Trophoblast cell (in vitro differentiated cells and primary cell): ENCODE measurements at regions not wholly inside any gene's neighbourhood (a gene's known extent, or its start where the extent isn't known, plus 50 kb on each side); places are given as distances from the start of the nearest gene placed in this dataset.

ENCODE experiments used
- DNase-seq, 2 donors: peaks; one replicate each; pipeline ENCODE4 v3.0.0-alpha.2; 2016
- H2AFZ ChIP-seq: 2 replicates; pipeline ENCODE4 v1.6.1; 2013; ENCODE audit warnings: low read length, moderate library complexity, mild to moderate bottlenecking; ENCODE audit not compliant: insufficient read depth, poor library complexity
- H2AK5ac ChIP-seq: 2 replicates; pipeline ENCODE4 v1.6.1; 2013; ENCODE audit warnings: mild to moderate bottlenecking, low read length
- H2BK120ac ChIP-seq: 2 replicates; pipeline ENCODE4 v1.6.1; 2013; ENCODE audit warnings: low read length, mild to moderate bottlenecking, moderate library complexity; ENCODE audit not compliant: insufficient read depth, poor library complexity
- H2BK12ac ChIP-seq: 2 replicates; pipeline ENCODE4 v1.6.1; 2013; ENCODE audit warnings: mild to moderate bottlenecking, low read length, moderate library complexity
- H2BK5ac ChIP-seq: 2 replicates; pipeline ENCODE4 v1.6.1; 2013; ENCODE audit warnings: low read length, low read depth, moderate library complexity, mild to moderate bottlenecking; ENCODE audit not compliant: poor library complexity
- H3K14ac ChIP-seq: 2 replicates; pipeline ENCODE4 v1.6.1; 2013; ENCODE audit warnings: mild to moderate bottlenecking, low read length
- H3K18ac ChIP-seq: 2 replicates; pipeline ENCODE4 v1.6.1; 2013; ENCODE audit warnings: mild to moderate bottlenecking, low read length
- H3K23ac ChIP-seq: 2 replicates; pipeline ENCODE4 v1.6.1; 2013; ENCODE audit warnings: low read length
- H3K27ac ChIP-seq: 2 replicates; pipeline ENCODE4 v1.5.1; 2013; ENCODE audit warnings: low read depth, mild to moderate bottlenecking, inconsistent platforms, low read length, moderate library complexity
- H3K27me3 ChIP-seq: 2 replicates; pipeline ENCODE4 v1.6.1; 2013; ENCODE audit warnings: inconsistent platforms, mild to moderate bottlenecking, low read length, moderate library complexity; ENCODE audit not compliant: insufficient read depth
- H3K36me3 ChIP-seq, 2 experiments: 1 replicate in 1 of 2; 2 replicates in 1 of 2; pipeline ENCODE4 v1.6.1; 2013; ENCODE audit warnings: low read length in 2 of 2, mild to moderate bottlenecking in 2 of 2, moderate library complexity in 1 of 2; ENCODE audit not compliant: insufficient read depth in 2 of 2, control insufficient read depth in 1 of 2
- H3K4ac ChIP-seq: 2 replicates; pipeline ENCODE4 v1.6.1; 2013; ENCODE audit warnings: low read depth, mild to moderate bottlenecking, low read length, moderate library complexity
- H3K4me1 ChIP-seq, 2 experiments: 1 replicate in 1 of 2; 2 replicates in 1 of 2; pipeline ENCODE4 v1.6.1; 2013; ENCODE audit warnings: low read length in 2 of 2, mild to moderate bottlenecking in 2 of 2, moderate library complexity in 1 of 2; ENCODE audit not compliant: insufficient read depth in 2 of 2, control insufficient read depth in 1 of 2
- H3K4me2 ChIP-seq: 2 replicates; pipeline ENCODE4 v1.6.1; 2013; ENCODE audit warnings: inconsistent platforms, mild to moderate bottlenecking, low read length, moderate library complexity
- H3K4me3 ChIP-seq: 2 replicates; pipeline ENCODE4 v1.5.1; 2013; ENCODE audit warnings: mild to moderate bottlenecking, low read depth, low read length, inconsistent platforms
- H3K79me1 ChIP-seq: one replicate; pipeline ENCODE4 v1.6.1; 2013; ENCODE audit warnings: low read length
- H3K79me2 ChIP-seq: 2 replicates; pipeline ENCODE4 v1.6.1; 2013; ENCODE audit warnings: low read length, mild to moderate bottlenecking; ENCODE audit not compliant: control insufficient read depth, insufficient read depth, poor library complexity
- H3K9ac ChIP-seq: 2 replicates; pipeline ENCODE4 v1.6.1; 2013; ENCODE audit warnings: mild to moderate bottlenecking, low read length
- H3K9me3 ChIP-seq: 2 replicates; pipeline ENCODE4 v1.6.1; 2013; ENCODE audit warnings: low read depth, mild to moderate bottlenecking, control low read depth, inconsistent platforms, low read length; ENCODE audit not compliant: insufficient read depth
- H4K12ac ChIP-seq: 2 replicates; pipeline ENCODE4 v1.6.1; 2013; ENCODE audit warnings: low read depth, mild to moderate bottlenecking, low read length, moderate library complexity
- H4K8ac ChIP-seq: 2 replicates; pipeline ENCODE4 v1.6.1; 2013; ENCODE audit warnings: low read depth, mild to moderate bottlenecking, low read length, moderate library complexity
- H4K91ac ChIP-seq: one replicate; pipeline ENCODE4 v1.6.1; 2013; ENCODE audit warnings: low read depth, mild to moderate bottlenecking, low read length, moderate library complexity
- WGBS: extraction: QIAGEN DNeasy Blood & Tissue Kit; methylation state at CpG from one replicate; pipeline ENCODE4 v1.1.7; 2013; ENCODE audit warnings: missing lambda C conversion rate; ENCODE audit not compliant: insufficient read length, insufficient coverage; ENCODE audit errors: extremely low coverage; 5-methylcytosine and 5-hydroxymethylcytosine counted together

DNA sequence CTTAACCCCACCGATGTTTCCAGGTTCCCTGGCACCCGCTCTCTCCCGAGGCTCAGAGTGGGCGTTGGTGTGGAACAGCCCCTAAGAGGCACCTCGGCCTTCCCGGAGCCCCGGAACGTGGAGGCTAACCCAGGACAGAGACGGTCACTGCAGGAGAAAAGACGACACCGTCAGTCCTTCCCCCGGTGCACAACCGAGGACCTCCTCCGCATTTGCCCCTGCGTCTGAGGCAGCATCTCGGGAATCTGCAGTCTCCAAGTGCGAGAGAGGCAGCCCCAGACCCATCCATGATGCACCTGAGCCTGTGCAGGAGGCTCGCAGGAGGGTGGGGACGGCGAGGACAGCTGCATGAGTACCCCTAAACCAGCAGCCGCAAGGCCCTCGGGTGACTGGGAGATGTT lies 204.9 kb upstream of the SALL3 start:
- no CpG with 5 or more reads among the region's 22 CpGs for WGBS
- Histone ChIP-seq H2BK120ac (no peak overlapping the region), H2AFZ (no peak overlapping the region), H3K36me3 (no peaks in the 10 kb centered on the region), H4K12ac (no peak overlapping the region), H3K27me3 (no peaks in the 10 kb centered on the region), H3K4ac (no peak overlapping the region), H3K23ac (no peak overlapping the region), H4K8ac (no peak overlapping the region), H3K79me2 (no peaks in the 10 kb centered on the region), H3K4me3 (no peak overlapping the region), H3K4me1 (peaks cover 0 to 5% of the 10 kb centered on the region in 2 experiments), H4K91ac (no peak overlapping the region), H3K79me1 (no peaks in the 10 kb centered on the region), H3K14ac (no peak overlapping the region), H2AK5ac (no peak overlapping the region), H2BK12ac (no peak overlapping the region), H3K9me3 (peaks cover 2% of the 10 kb centered on the region), H2BK5ac (no peak overlapping the region), H3K9ac (no peak overlapping the region), H3K27ac (no peak overlapping the region), H3K4me2 (no peak overlapping the region), H3K18ac (no peak overlapping the region)
- DNase-seq: no peak

DNA sequence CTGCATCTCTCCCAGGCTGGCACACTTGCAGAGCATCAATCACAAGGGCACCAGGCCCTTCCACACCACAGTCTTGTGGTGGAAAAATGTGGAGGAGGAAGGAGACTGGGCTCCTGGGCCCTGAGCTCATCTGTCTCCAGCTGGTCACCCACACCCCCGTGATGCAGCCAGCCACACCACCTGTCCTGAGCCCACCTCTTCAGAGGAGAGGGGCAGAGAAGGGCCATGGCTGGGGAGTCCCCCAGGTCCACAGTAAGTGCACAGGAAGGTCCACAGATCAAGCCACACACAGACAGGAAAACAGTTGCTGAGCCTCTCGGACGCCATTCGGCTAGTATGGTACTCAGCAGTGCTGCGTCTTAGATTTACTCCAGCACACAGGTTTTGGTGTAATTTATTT lies 203.5 kb upstream of the SALL3 start:
- Histone ChIP-seq H2BK120ac (no peak overlapping the region), H3K4me2 (no peak overlapping the region), H3K36me3 (no peaks in the 10 kb centered on the region), H3K9ac (no peak overlapping the region), H3K14ac (no peak overlapping the region), H4K8ac (no peak overlapping the region), H2BK12ac (no peak overlapping the region), H3K18ac (no peak overlapping the region), H3K79me2 (no peaks in the 10 kb centered on the region), H4K91ac (no peak overlapping the region), H2AK5ac (no peak overlapping the region), H4K12ac (no peak overlapping the region), H3K27me3 (no peaks in the 10 kb centered on the region), H2AFZ (no peak overlapping the region), H3K4ac (no peak overlapping the region), H3K23ac (no peak overlapping the region), H3K9me3 (peaks cover 2% of the 10 kb centered on the region), H3K27ac (no peak overlapping the region), H3K4me3 (no peak overlapping the region), H2BK5ac (no peak overlapping the region), H3K79me1 (no peaks in the 10 kb centered on the region), H3K4me1 (peaks cover 0 to 5% of the 10 kb centered on the region in 2 experiments)
- WGBS: no CpG with 5 or more reads among the region's 5 CpGs
- DNase-seq: no peak

DNA sequence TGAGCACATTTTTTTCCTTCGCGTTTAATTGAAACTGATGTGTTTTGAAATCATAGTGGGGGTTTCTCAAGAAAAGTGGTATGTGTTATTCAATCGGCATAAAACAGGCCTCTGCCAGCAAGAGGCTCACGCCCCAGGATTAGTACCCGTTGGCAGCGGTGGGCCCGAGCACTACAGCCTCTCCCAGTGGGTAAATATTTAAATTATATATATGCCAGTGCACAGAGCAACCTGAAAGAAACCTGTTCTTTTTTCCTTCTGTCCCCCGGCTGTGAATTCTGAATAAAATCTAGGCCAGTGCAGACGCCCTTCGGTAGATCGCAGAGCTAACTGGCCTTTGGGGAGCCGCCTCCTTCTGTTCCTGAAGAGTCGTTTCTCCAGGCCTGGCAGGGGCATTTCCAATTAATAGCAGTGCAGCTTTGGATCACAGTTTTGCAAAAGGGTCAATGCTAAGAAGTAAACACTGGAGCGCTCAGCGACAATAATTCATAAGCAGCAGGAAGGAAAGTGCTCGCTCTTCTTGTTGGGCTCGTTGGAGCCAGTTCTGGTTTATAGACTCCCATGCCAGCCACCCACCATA lies 202.8 kb upstream of the SALL3 start:
- no CpG with 5 or more reads among the region's 17 CpGs for WGBS
- H3K9ac ChIP-seq: no peak overlapping the region
- no peak overlapping the region for H3K23ac ChIP-seq
- no peak overlapping the region for H2BK120ac ChIP-seq
- H3K27ac ChIP-seq: no peak overlapping the region
- H3K4me1 ChIP-seq: peaks cover 0 to 5% of the 10 kb centered on the region in 2 experiments
- H3K79me1 ChIP-seq: no peaks in the 10 kb centered on the region
- no peak overlapping the region for H3K14ac ChIP-seq
- H4K8ac ChIP-seq: no peak overlapping the region
- H3K9me3 ChIP-seq: peaks cover under 1% of the 10 kb centered on the region
- no peaks in the 10 kb centered on the region for H3K27me3 ChIP-seq
- no peak overlapping the region for H3K4me2 ChIP-seq
- no peaks in the 10 kb centered on the region for H3K79me2 ChIP-seq
- H4K12ac ChIP-seq: no peak overlapping the region
- H4K91ac ChIP-seq: no peak overlapping the region
- H3K36me3 ChIP-seq: no peaks in the 10 kb centered on the region
- H2BK5ac ChIP-seq: no peak overlapping the region
- no peak for DNase-seq
- no peak overlapping the region for H2BK12ac ChIP-seq
- H2AFZ ChIP-seq: no peak overlapping the region
- no peak overlapping the region for H3K4me3 ChIP-seq
- no peak overlapping the region for H2AK5ac ChIP-seq
- H3K18ac ChIP-seq: no peak overlapping the region
- no peak overlapping the region for H3K4ac ChIP-seq

DNA sequence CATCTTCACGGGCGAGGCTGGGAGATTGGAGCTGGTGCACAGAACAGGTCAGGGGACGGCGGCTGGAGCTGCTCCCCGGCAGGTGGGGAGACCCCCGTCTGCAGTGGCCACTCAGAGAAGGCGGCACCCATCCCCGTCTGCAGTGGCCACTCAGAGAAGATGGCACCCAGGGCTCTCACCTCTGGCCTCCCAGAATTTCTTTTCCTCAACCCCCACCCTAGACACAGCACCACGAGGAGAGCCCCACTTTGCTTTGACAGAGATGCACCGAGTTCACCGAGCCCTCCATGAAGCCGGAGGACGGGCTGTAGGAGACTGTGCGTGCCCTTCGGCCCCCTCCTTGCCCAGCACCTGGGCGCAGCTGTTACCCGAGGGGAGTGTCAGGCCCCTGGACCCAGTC lies 201.6 kb upstream of the SALL3 start:
- no peak overlapping the region for H2AFZ ChIP-seq
- no peak overlapping the region for H2BK120ac ChIP-seq
- no peak overlapping the region for H3K23ac ChIP-seq
- H4K8ac ChIP-seq: no peak overlapping the region
- H3K4me1 ChIP-seq: peaks cover 0 to 5% of the 10 kb centered on the region in 2 experiments
- no peak overlapping the region for H3K9ac ChIP-seq
- H2AK5ac ChIP-seq: no peak overlapping the region
- no peak overlapping the region for H2BK12ac ChIP-seq
- no CpG with 5 or more reads among the region's 17 CpGs for WGBS
- no peak overlapping the region for H3K4ac ChIP-seq
- no peak overlapping the region for H3K27ac ChIP-seq
- H3K36me3 ChIP-seq: no peaks in the 10 kb centered on the region
- H3K4me2 ChIP-seq: no peak overlapping the region
- H3K27me3 ChIP-seq: no peaks in the 10 kb centered on the region
- H4K12ac ChIP-seq: no peak overlapping the region
- no peak overlapping the region for H4K91ac ChIP-seq
- H3K9me3 ChIP-seq: no peaks in the 10 kb centered on the region
- no peak overlapping the region for H3K14ac ChIP-seq
- H3K79me1 ChIP-seq: no peaks in the 10 kb centered on the region
- no peaks in the 10 kb centered on the region for H3K79me2 ChIP-seq
- H2BK5ac ChIP-seq: no peak overlapping the region
- H3K18ac ChIP-seq: no peak overlapping the region
- no peak for DNase-seq
- no peak overlapping the region for H3K4me3 ChIP-seq
